Dendritic cell treated with granulocyte-macrophage colony-stimulating factor and Interleukin-4, amounts not matched to agents 40 ng/mL and 50 ng/mL, for 4 days (primary cell): ENCODE measurements at regions not wholly inside any gene's neighbourhood (a gene's known extent, or its start where the extent isn't known, plus 50 kb on each side); places are given as distances from the start of the nearest gene placed in this dataset.
"Not testable (repeated sequence)": the region's sequence is repeated elsewhere in the genome, so short reads cannot be mapped to it uniquely, and the experiment has no call there.

ENCODE experiments used
- H3K27ac Mint-ChIP-seq: one replicate; pipeline ENCODE4 v1.8.0; 2022; ENCODE audit warnings: mild to moderate bottlenecking, mixed read lengths
- H3K27me3 Mint-ChIP-seq: one replicate; pipeline ENCODE4 v1.8.0; 2022; ENCODE audit warnings: mild to moderate bottlenecking, mixed read lengths
- H3K36me3 Mint-ChIP-seq: one replicate; pipeline ENCODE4 v1.8.0; 2022; ENCODE audit warnings: low read depth, mixed read lengths
- H3K4me1 Mint-ChIP-seq: one replicate; pipeline ENCODE4 v1.8.0; 2022; ENCODE audit warnings: low read depth, mixed read lengths
- H3K4me3 Mint-ChIP-seq: one replicate; pipeline ENCODE4 v1.8.0; 2022; ENCODE audit warnings: mild to moderate bottlenecking, moderate library complexity, mixed read lengths
- H3K9me3 Mint-ChIP-seq: one replicate; pipeline ENCODE4 v1.8.0; 2022; ENCODE audit warnings: mixed read lengths
- intact Hi-C: fragments of 100-400 bp; cut with micrococcal nuclease; formaldehyde crosslinking; loops from one replicate; pipeline ENCODE4 v1.15.0; 2022

DNA sequence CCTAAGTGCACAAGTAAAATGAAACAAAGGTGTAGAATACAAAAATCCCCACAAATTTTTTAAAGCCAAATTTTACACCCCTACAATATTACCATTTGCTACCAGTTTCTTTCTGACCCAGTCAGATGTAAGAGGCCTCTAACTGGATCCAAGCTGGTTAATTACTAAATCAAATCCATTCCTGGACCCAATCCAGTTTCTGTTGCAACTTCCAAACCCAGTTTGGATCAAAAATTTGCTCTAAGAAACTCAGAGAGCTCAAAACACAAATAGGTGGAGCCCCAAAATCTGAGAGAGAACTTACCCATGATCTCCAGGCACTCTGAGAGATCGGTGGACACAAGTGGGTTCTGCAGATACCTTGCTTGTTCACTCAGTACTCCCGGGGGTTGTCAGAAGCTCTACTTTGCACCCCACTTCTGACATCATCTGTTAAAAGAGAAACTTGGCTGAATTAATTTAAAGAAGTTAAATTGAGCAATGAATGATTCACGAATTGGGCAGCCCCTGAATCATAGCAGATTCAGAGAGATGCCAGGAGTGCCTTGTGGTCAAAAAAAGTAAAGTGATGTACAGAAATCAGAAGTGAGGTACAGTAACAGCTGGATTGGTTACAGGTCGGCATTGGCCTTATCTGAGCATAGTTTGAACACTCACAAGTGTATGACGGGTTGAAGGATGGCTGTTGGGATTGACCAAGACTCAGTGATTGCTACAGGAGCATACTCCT lies 448.0 kb downstream of the KCNT2 start:
- intact Hi-C loops = no loop called here
- H3K27ac Mint-ChIP-seq = no peak overlapping the region
- no peaks in the 10 kb centered on the region for H3K27me3 Mint-ChIP-seq
- no peak overlapping the region for H3K4me3 Mint-ChIP-seq
- peaks cover 11% of the 10 kb centered on the region for H3K9me3 Mint-ChIP-seq
- H3K36me3 Mint-ChIP-seq = no peaks in the 10 kb centered on the region
- no peaks in the 10 kb centered on the region for H3K4me1 Mint-ChIP-seq

DNA sequence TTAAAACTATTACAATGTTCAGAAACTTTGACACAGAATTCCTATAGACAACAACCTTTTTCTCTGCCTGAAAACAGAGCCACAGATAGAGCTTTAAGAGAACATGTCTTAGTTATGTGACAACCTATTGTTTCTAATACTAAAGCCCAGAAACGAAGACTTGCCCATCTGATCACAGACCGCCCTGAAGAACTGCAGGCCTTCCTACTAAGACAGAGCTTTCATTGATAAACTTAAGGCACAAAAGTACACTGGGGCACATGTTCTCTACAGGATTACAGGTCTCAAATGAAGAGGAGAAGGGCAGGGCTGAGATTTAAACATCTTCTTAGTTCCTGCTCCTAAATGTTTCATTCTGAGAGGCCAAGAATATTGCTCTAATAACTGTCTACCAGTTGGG lies 452.7 kb downstream of the KCNT2 start:
- intact Hi-C loops = no loop called here
- no peaks in the 10 kb centered on the region for H3K27me3 Mint-ChIP-seq
- H3K4me3 Mint-ChIP-seq = no peak overlapping the region
- H3K9me3 Mint-ChIP-seq = no peaks in the 10 kb centered on the region
- H3K27ac Mint-ChIP-seq = no peak overlapping the region
- no peaks in the 10 kb centered on the region for H3K4me1 Mint-ChIP-seq
- H3K36me3 Mint-ChIP-seq = no peaks in the 10 kb centered on the region

DNA sequence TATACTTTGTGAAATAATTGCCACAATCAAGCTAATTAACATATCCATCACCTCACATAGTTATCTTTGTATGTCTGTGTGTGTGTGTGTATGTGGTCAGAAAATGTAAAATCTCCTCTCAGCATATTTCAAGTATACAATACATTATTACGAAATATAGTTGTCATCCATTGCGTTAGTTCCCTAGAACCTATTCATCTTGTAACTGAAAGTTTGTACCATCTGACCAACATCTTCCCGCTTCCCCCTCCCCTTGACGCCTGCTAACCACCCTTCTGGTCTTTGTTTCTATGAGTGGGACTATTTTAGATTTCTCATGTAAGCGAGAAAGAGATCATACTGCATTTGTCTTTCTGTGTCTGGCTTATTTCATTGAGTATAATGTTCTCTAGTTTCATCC lies 455.3 kb downstream of the KCNT2 start:
- H3K27ac Mint-ChIP-seq = no peak overlapping the region

DNA sequence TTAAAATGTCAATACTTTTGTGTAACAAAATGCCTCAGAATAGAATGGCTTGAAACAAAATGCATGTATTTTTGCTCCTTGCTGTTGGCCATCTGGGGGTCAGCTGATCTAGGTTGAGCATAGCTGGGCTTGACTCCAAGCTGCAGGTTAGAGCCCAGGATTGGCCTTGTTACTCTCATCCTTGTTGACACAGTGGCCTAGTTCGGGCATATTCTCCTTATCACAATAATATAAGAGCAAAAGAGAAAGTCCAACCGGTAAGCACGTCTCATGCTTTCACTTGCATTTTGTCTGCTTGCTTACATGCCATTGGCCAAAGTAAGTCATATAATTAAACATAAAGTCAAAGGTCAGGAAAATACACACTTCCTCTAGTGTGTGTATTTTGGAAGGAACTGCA lies 456.2 kb downstream of the KCNT2 start:
- Mint-ChIP-seq H3K4me3 (no peak overlapping the region), H3K9me3 (no peaks in the 10 kb centered on the region), H3K27ac (no peak overlapping the region), H3K36me3 (no peaks in the 10 kb centered on the region), H3K4me1 (no peaks in the 10 kb centered on the region), H3K27me3 (no peaks in the 10 kb centered on the region)
- intact Hi-C loops = no loop called here

More for the DNA sequence above, 455.3 kb downstream of the KCNT2 start:
- intact Hi-C loops = no loop called here
- Mint-ChIP-seq H3K36me3 (no peaks in the 10 kb centered on the region), H3K9me3 (no peaks in the 10 kb centered on the region), H3K4me3 (no peak overlapping the region), H3K27me3 (no peaks in the 10 kb centered on the region), H3K4me1 (no peaks in the 10 kb centered on the region)

DNA sequence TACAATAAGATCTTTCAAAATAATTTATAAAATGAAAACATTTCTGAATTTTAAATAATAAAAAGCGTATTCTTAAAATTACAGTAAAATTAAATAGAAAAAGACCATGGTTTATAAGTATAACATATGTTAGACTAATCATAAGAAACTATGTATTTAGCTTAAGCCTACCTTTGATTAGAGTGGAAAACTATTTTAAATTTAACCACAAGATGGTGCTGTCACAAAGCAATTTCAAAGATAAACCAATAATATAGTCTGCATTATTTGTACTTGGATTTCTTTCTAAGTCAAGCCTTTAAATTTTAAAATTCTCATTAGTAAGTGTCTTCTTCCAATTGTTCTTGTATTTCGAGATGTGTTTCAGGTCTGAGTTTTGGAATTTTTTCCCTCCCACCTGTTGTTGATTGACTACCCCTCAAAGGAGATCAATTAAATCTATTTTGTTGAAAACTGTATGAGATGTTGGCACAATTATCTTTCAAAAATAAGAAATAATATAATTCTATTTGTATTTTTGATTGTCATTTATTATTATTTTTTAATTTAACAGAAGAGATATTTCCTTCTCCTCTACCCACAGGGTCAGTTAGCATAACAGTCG lies 459.8 kb downstream of the KCNT2 start:
- no peaks in the 10 kb centered on the region for H3K4me1 Mint-ChIP-seq
- no peaks in the 10 kb centered on the region for H3K36me3 Mint-ChIP-seq
- H3K4me3 Mint-ChIP-seq = no peak overlapping the region
- H3K9me3 Mint-ChIP-seq = no peaks in the 10 kb centered on the region
- H3K27me3 Mint-ChIP-seq = no peaks in the 10 kb centered on the region
- no peak overlapping the region for H3K27ac Mint-ChIP-seq
- intact Hi-C loops = loop anchor here (1.0 to 10.0 kb wide), 3 partner anchors 166 to 512 kb away; no protein-coding TSS in a partner anchor

DNA sequence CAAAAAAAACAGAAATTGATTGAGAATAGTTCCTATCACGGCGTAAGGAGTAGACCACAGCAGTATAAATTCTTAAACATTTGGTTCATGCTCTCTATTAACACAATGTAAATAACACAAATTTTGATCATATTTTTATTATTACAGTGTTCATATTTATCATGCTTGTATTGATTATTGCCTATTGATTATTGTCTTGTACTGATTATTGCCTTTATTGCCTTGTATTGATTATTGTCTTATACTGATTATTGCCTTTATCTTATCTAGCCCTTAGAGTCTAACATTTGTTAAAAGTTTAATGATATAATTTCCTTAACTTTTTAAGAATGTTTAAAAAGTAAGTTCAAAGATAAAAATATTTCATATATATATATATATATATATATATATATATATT lies 460.7 kb downstream of the KCNT2 start:
- Mint-ChIP-seq H3K36me3 (no peaks in the 10 kb centered on the region), H3K27ac (no peak overlapping the region), H3K4me3 (no peak overlapping the region), H3K4me1 (no peaks in the 10 kb centered on the region), H3K9me3 (no peaks in the 10 kb centered on the region), H3K27me3 (no peaks in the 10 kb centered on the region)
- intact Hi-C loops = loop anchor here (5.0 to 10.0 kb wide), 2 partner anchors 167 to 225 kb away; no protein-coding TSS in a partner anchor

DNA sequence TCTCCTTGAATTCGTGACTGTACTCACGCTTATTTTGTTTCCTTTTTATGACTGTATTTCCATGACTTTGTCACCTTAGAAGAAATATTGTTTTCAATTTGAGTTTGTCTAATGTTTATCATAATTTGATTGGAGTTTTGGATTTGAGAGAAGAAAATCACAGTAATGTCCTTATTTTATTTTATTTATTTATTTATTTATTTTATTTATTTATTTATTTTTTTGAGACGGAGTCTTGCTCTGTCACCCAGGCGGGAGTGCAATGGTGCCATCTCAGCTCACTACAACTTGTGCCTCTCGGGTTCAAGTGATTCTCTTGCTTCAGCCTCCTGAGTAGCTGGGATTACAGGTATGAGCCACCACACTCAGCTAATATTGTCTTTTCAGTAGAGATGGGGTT lies 463.1 kb downstream of the KCNT2 start:
- not testable (repeated sequence) for H3K9me3 Mint-ChIP-seq, H3K27me3 Mint-ChIP-seq, H3K36me3 Mint-ChIP-seq, H3K4me3 Mint-ChIP-seq, H3K27ac Mint-ChIP-seq, H3K4me1 Mint-ChIP-seq
- intact Hi-C loops = loop anchor here (5.0 to 10.0 kb wide), 2 partner anchors 170 to 227 kb away; no protein-coding TSS in a partner anchor

DNA sequence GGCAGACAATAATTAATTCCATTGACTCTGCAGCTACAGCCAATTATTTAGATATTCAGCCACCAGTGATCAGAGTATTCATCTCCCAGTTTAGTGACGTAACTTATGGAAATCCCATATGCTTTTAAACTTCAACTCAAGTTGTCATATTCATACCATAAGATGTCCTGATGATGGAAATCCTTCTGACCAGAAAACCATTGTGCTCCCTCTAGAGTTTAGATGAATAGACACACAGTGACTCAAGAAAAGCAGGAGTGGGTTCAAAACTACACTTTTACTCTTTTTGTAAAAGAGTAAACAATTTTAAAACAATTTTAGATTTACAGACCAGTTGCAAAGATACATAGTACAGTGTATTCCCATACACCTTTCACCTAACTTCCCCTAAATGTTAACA lies 463.7 kb downstream of the KCNT2 start:
- Mint-ChIP-seq H3K27me3 (no peaks in the 10 kb centered on the region), H3K4me3 (no peak overlapping the region), H3K9me3 (no peaks in the 10 kb centered on the region)

DNA sequence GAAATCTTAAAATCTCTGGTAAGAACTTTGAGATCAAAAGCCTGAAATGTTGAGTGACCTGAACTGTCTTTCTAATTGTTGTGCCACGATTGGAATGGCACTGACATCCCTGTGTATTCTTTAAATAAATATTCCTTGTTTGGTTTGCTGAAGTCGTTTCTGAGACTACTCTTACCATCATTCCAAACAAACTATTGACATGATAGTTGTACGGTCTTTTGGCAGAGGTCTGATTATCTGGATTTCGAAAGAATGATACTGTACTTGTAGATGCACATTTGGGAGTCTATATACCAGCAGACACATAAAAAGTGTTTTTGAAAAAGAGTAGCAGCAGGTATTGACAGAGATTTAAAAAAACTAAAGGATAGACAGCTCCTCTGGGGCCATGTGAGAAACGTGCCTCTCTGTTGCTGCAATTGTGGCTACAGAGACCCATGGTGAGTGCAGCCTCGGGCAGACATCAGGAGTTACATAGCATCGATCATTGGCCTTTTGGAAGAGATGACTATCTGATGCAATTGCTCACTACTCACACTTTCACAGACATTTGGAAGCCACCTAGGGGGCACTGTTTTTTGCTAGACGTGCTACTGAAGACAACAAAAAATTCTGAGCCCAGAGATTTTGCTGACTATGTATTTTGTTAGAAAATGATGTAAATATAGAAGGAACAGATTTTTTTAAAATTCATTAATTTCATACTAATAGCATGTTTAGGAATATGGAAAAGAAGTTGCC lies 464.5 kb downstream of the KCNT2 start:
- Mint-ChIP-seq H3K4me1 (no peaks in the 10 kb centered on the region), H3K27ac (no peak overlapping the region), H3K36me3 (no peaks in the 10 kb centered on the region), H3K9me3 (no peaks in the 10 kb centered on the region), H3K4me3 (no peak overlapping the region), H3K27me3 (no peaks in the 10 kb centered on the region)
- intact Hi-C loops = loop anchor here (10.0 kb wide), 1 partner anchor 171 kb away; no protein-coding TSS in a partner anchor

More for the DNA sequence above, 463.7 kb downstream of the KCNT2 start:
- intact Hi-C loops = loop anchor here (10.0 kb wide), 1 partner anchor 170 kb away; no protein-coding TSS in a partner anchor
- Mint-ChIP-seq H3K36me3 (no peaks in the 10 kb centered on the region), H3K4me1 (no peaks in the 10 kb centered on the region), H3K27ac (no peak overlapping the region)

DNA sequence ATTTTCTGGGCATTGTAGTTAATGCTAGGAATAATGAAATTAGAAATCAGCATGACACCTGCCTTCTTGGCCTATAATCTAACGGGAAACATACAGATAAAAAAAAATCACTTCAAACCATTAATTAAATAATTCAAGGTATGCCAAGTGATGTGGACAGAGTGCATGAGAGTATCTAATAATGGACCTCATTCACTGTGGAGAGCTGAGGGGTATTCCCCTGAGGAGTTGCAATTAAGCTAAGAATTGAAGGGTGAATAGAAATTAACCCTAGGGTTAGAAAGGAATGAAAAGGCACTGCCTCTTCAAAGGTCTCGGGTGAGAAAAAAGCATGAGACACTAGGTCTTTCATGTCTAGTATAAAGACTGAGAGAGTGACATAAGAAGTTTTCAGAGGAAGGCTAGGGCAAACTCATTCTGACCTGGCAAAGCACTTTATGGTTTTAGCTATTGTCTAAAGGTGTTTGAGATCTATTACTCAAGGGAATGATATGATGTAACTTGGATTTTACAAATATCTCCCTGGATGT lies 466.1 kb downstream of the KCNT2 start:
- intact Hi-C loops = loop anchor here (10.0 kb wide), 1 partner anchor 173 kb away; no protein-coding TSS in a partner anchor
- Mint-ChIP-seq H3K27ac (no peak overlapping the region), H3K4me1 (no peaks in the 10 kb centered on the region), H3K36me3 (no peaks in the 10 kb centered on the region), H3K9me3 (no peaks in the 10 kb centered on the region), H3K27me3 (no peaks in the 10 kb centered on the region), H3K4me3 (no peak overlapping the region)

DNA sequence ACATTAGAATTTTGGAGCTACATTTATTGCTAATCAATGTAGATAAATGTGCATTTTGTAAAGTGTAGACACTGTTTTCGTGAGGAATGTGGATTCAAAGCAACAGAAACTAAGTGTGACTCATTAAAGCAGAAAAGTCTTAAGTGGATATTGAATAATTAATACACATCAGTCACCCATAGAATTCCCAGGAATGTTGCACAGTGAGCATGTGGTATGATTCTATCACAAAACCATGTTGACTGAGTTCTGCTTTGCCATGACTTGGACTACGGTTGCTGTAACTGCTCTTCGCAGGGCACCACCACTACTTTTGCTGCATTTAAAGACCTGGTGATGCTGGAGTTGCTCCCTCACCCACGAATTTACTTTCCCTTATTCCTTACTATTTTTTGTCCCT lies 471.8 kb downstream of the KCNT2 start:
- no peak overlapping the region for H3K27ac Mint-ChIP-seq
- H3K36me3 Mint-ChIP-seq = no peaks in the 10 kb centered on the region
- intact Hi-C loops = no loop called here
- no peak overlapping the region for H3K4me3 Mint-ChIP-seq
- no peaks in the 10 kb centered on the region for H3K9me3 Mint-ChIP-seq
- no peaks in the 10 kb centered on the region for H3K27me3 Mint-ChIP-seq
- H3K4me1 Mint-ChIP-seq = no peaks in the 10 kb centered on the region

DNA sequence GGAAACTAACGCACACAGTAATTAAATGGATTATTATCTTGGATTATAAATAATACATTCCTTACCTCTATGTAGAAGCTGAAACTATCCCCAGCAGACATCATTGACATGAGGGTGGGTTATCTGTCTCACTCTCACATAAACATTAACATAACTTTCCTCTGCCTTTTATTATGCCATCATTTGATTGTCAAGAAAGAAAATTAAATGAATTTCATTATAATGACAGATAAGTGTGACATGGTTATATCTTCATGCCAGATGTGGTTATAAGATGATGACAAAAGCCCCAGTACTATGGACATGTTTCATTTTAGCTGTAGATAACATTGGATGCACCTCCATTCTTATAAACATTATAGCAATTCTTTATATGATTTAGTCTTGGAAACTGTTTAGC lies 476.5 kb downstream of the KCNT2 start:
- Mint-ChIP-seq H3K4me1 (no peaks in the 10 kb centered on the region), H3K27me3 (no peaks in the 10 kb centered on the region), H3K27ac (no peak overlapping the region), H3K9me3 (no peaks in the 10 kb centered on the region), H3K36me3 (no peaks in the 10 kb centered on the region), H3K4me3 (no peak overlapping the region)
- intact Hi-C loops = no loop called here

DNA sequence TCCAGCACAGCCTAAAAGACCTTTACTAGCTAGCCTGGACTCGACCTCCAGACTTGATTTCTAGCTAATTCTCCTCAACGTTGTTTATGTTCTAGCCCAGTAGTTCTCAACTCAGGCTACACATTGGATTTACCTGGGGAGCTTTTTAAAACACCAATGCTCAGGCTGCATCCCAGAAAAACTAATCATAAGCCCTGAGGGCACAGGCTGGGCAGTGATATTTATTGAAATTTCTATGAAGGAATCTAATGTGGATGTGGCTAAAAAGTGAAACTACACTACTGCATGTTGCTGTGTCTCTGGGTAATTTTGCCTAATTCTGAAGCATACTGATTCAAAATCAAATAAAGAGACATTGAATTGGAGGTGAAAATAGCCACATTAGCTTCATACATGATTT lies 479.4 kb downstream of the KCNT2 start:
- H3K27me3 Mint-ChIP-seq = no peaks in the 10 kb centered on the region
- no peak overlapping the region for H3K4me3 Mint-ChIP-seq
- intact Hi-C loops = no loop called here
- no peaks in the 10 kb centered on the region for H3K9me3 Mint-ChIP-seq
- no peak overlapping the region for H3K27ac Mint-ChIP-seq
- H3K36me3 Mint-ChIP-seq = no peaks in the 10 kb centered on the region
- no peaks in the 10 kb centered on the region for H3K4me1 Mint-ChIP-seq

DNA sequence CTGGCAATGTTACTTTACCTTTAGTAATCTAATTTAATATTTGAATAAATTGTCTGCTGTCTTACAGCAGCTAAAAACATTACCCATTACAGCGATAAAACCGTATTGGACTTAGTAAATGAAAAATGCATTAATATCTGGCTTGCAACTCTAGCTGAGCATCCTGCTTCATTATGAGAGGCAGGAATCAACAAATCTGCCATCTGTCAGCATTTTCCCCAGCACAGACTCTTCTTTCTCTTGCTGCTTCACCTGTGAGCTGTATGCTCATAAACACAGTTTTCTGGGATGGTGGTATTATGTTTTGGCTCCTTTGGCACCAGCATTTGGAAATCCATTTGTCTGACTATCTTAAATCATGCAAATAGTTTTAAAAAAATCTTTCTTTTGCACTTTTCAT lies 487.1 kb downstream of the KCNT2 start:
- Mint-ChIP-seq H3K27me3 (no peaks in the 10 kb centered on the region), H3K4me3 (no peak overlapping the region), H3K27ac (no peak overlapping the region), H3K4me1 (no peaks in the 10 kb centered on the region), H3K9me3 (no peaks in the 10 kb centered on the region), H3K36me3 (no peaks in the 10 kb centered on the region)
- intact Hi-C loops = no loop called here
